Ovary (tissue), 7 donors: ENCODE measurements at regions not wholly inside any gene's neighbourhood (a gene's known extent, or its start where the extent isn't known, plus 50 kb on each side); places are given as distances from the start of the nearest gene placed in this dataset.

Experiments used
- DNase-seq, 5 donors: peaks; one replicate each; pipeline ENCODE4 v3.0.0-alpha.2; 2019 to 2020
- H3K27ac ChIP-seq, 2 donors: fragments of 200-600 bp; one replicate each; pipeline versions ENCODE4 v1.5.1 to v1.8.0; 2019 to 2022
- H3K27me3 ChIP-seq: fragments of 200-600 bp; one replicate; pipeline ENCODE4 v1.8.0; 2022
- H3K36me3 ChIP-seq: fragments of 200-600 bp; sonication (generic); one replicate; pipeline ENCODE4 v1.5.1; 2019
- H3K4me1 ChIP-seq: one replicate; pipeline ENCODE4 v1.8.1; 2013; ENCODE audit warnings: mild to moderate bottlenecking, moderate library complexity; ENCODE audit not compliant: insufficient read depth
- H3K4me3 ChIP-seq: fragments of 200-600 bp; sonication (generic); one replicate; pipeline ENCODE4 v1.5.1; 2017
- H3K9me3 ChIP-seq, 2 donors: fragments of 200-600 bp in 1 of 2; sonication (generic) in 1 of 2; one replicate each; pipeline versions ENCODE4 v1.5.1 to v1.8.1; 2013 to 2019; ENCODE audit warnings: mild to moderate bottlenecking in 1 of 2, moderate library complexity in 1 of 2
- CTCF ChIP-seq, 3 donors: fragments of 450-650 bp in 2 of 3; fragments of 200-600 bp in 1 of 3; IDR thresholded peaks; one replicate each; pipeline versions ENCODE4 v1.5.1 to v1.8.0; 2016 to 2022; ENCODE audit warnings: antibody characterized with exemption in 3 of 3, mild to moderate bottlenecking in 1 of 3
- EP300 ChIP-seq: sonication (generic); formaldehyde crosslinking; IDR thresholded peaks from one replicate; pipeline ENCODE4 v1.6.1; 2017; ENCODE audit warnings: antibody characterized with exemption
- POLR2A ChIP-seq: fragments of 450-650 bp; IDR thresholded peaks from one replicate; pipeline ENCODE4 v1.6.1; 2017; ENCODE audit warnings: antibody characterized with exemption, mild to moderate bottlenecking, moderate library complexity
- WGBS, 3 donors: extraction: QIAGEN DNeasy Blood & Tissue Kit in 1 of 3; methylation state at CpG; one replicate each; pipeline versions ENCODE4 v1.1.5 to v1.1.7; 2013 to 2017; 5-methylcytosine and 5-hydroxymethylcytosine counted together
- intact Hi-C, 4 donors: fragments of 100-400 bp; cut with DNase I; formaldehyde crosslinking; loops; one replicate each; pipeline versions ENCODE4 v1.11.0 to v1.15.1; 2022 to 2023
- donor health status: DM: no; HTN: no; CAD: no; lungs with moderate emphysema.
- donor health status: DM: no; HTN: no; CAD: no.
- donor health status: Bipolar disorder and iron deficiency.
- donor health status: DM: no; HTN: no; CAD: no.
- donor health status: DM: yes; HTN: yes; CAD: no.

DNA sequence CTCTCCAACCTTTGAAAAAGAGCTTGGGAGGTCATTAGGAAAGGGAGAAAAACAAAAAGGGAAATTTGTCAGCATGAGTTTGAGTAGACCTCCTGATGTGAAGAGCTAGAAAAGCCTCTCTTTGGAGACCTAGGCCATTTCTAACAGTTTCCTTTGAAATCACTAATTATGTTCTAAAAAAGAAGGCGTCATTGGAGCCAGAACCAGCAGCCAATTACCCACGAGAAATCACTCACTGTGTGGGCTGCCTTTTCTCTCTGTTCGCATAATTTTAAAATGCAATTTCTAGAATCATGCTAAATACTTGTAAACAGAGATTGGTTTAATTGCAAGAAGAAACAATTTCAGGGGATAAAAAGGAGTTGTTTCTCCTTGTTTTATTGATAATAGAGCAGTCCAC lies 246.3 kb upstream of the GATB start:
- no peak overlapping the region for H3K4me3 ChIP-seq
- H3K9me3 ChIP-seq: no peaks in the 10 kb centered on the region
- H3K27ac ChIP-seq: no peak overlapping the region
- no peak for DNase-seq
- H3K36me3 ChIP-seq: no peaks in the 10 kb centered on the region
- intact Hi-C loops: no loop called here
- 75 to 91% (median 87%) methylated on average over 3 of the region's 3 CpGs for WGBS, 3 donors
- peaks cover 2% of the 10 kb centered on the region for H3K4me1 ChIP-seq
- H3K27me3 ChIP-seq: no peaks in the 10 kb centered on the region
- TF ChIP-seq EP300 (no peak), POLR2A (no peak), CTCF (IDR thresholded peaks at IDR 0.05) (no peak)

DNA sequence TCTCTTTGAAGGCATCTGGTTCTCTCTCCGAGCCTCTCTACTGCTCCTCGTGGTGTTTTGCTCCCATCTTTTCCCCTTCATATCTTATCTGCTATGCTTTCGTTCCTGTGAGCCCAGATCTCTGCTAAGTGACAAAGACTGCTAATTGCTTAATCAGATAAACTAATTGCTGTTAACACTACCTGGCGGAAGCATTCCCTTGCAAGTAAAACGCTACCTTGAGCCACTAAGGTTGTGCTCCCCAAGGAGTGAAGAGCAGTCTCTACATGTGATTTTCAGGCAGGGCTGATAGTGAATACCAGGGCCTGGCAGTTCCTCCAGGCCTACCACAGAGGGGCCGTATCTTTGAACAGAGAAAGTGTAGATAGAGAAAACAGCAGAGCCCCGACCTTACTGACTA lies 244.0 kb upstream of the GATB start:
- no peaks in the 10 kb centered on the region for H3K27me3 ChIP-seq
- H3K4me1 ChIP-seq: no peaks in the 10 kb centered on the region
- no peak for DNase-seq
- no peak overlapping the region for H3K27ac ChIP-seq
- WGBS, 3 donors: 74 to 84% (median 81%) methylated on average over 7 of the region's 7 CpGs
- no peaks in the 10 kb centered on the region for H3K36me3 ChIP-seq
- no peaks in the 10 kb centered on the region for H3K9me3 ChIP-seq
- TF ChIP-seq CTCF (IDR thresholded peaks at IDR 0.05) (no peak), POLR2A (no peak), EP300 (no peak)
- intact Hi-C loops: no loop called here
- H3K4me3 ChIP-seq: no peak overlapping the region

GRCh38 chr4:152000518-152000917 lies 239.7 kb upstream of the GATB start:
- no peak for TF ChIP-seq CTCF (IDR thresholded peaks at IDR 0.05)
- TF ChIP-seq EP300: no peak
- no peak for TF ChIP-seq POLR2A
- H3K4me3 ChIP-seq: no peak overlapping the region
- intact Hi-C loops: no loop called here
- H3K27ac ChIP-seq: no peak overlapping the region
- DNase-seq: no peak
- no peaks in the 10 kb centered on the region for H3K9me3 ChIP-seq
- no peaks in the 10 kb centered on the region for H3K27me3 ChIP-seq
- H3K4me1 ChIP-seq: no peaks in the 10 kb centered on the region
- no peaks in the 10 kb centered on the region for H3K36me3 ChIP-seq

DNA sequence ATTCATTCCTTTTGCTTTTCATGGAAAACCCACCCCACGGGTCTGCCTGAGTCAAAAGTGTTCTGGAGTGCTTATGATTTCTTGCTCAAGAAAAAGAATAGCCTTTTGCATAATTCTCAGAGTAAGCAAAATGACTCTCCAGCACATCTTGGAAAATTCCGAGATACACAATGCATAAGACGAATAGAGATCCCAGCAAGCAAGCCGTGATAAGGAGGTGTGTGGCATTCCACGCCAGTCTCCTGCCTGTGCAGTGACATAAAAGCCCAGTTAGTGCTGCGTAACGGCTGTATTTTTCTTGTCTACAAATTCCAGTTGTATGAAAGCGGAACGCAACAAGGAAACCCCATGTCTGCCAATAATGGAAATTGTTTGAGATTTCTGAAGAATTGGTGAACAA lies 237.9 kb upstream of the GATB start:
- TF ChIP-seq POLR2A (no peak), EP300 (no peak), CTCF (IDR thresholded peaks at IDR 0.05) (no peak)
- no peaks in the 10 kb centered on the region for H3K9me3 ChIP-seq
- whole genome bisulfite sequencing, 3 donors: 84 to 87% (median 84%) methylated on average over 9 of the region's 9 CpGs
- H3K4me1 ChIP-seq: no peaks in the 10 kb centered on the region
- no peaks in the 10 kb centered on the region for H3K27me3 ChIP-seq
- DNase-seq: no peak
- no peaks in the 10 kb centered on the region for H3K36me3 ChIP-seq
- H3K27ac ChIP-seq: no peak overlapping the region
- intact Hi-C loops: no loop called here
- no peak overlapping the region for H3K4me3 ChIP-seq

DNA sequence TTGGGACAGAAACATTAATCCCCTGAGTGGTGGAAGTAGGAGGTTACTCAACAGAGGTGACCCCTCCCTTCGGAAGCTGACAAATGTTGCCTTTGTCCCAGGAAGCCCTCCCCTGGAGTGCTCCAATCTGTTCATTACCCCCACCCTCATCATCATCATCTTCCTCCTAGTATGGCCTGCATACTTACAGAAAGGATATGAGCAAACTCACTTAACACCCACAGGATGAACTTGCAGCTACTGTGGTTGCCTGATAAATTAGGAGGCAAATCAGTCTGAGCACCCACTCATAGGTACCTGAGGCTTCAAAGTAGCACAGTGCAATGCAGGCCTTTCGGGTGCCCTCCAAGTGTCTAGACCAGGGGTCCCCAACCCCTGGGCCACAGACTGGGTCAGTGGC lies 236.7 kb upstream of the GATB start:
- H3K4me1 ChIP-seq: no peaks in the 10 kb centered on the region
- no peaks in the 10 kb centered on the region for H3K27me3 ChIP-seq
- intact Hi-C loops: no loop called here
- no peaks in the 10 kb centered on the region for H3K9me3 ChIP-seq
- TF ChIP-seq CTCF (IDR thresholded peaks at IDR 0.05) (no peak), EP300 (no peak), POLR2A (no peak)
- WGBS, 3 donors: 89 to 93% (median 91%) methylated on average over 2 of the region's 2 CpGs
- no peak overlapping the region for H3K27ac ChIP-seq
- no peaks in the 10 kb centered on the region for H3K36me3 ChIP-seq
- no peak for DNase-seq
- H3K4me3 ChIP-seq: no peak overlapping the region
